SK-N-SH treated with all-trans-retinoic acid at 6 μM for 48 hours (cell line): ENCODE measurements at regions not wholly inside any gene's neighbourhood (a gene's known extent, or its start where the extent isn't known, plus 50 kb on each side); places are given as distances from the start of the nearest gene placed in this dataset.

Source experiments
- ATAC-seq: fragments of 200-7000 bp; cut with Tn5 transposase; 3 replicates; pipeline ENCODE4 v1.9.1; 2020; ENCODE audit warnings: mild to moderate bottlenecking, moderate library complexity
- ARNTL ChIP-seq: fragments of 450-650 bp; formaldehyde crosslinking; IDR thresholded peaks from 2 replicates; pipeline ENCODE4 v1.5.0; 2020; ENCODE audit warnings: low read depth, mild to moderate bottlenecking, moderate library complexity, borderline replicate concordance
- BACH2 ChIP-seq: fragments of 250-450 bp; sonication (Bioruptor Pico); IDR thresholded peaks from 2 replicates; pipeline ENCODE4 v1.9.0; 2021; ENCODE audit warnings: mild to moderate bottlenecking, borderline replicate concordance
- CREB5 ChIP-seq: fragments of 250-450 bp; sonication (Bioruptor Pico); IDR thresholded peaks from 2 replicates; pipeline ENCODE4 v1.5.1; 2020; ENCODE audit warnings: low read depth, mild to moderate bottlenecking, moderate library complexity
- CSDC2 ChIP-seq: fragments of 250-450 bp; sonication (Bioruptor Pico); IDR thresholded peaks from 2 replicates; pipeline ENCODE4 v1.5.0; 2020; ENCODE audit warnings: mild to moderate bottlenecking, moderate library complexity
- CSRNP3 ChIP-seq: fragments of 250-450 bp; sonication (Bioruptor Pico); IDR thresholded peaks from 2 replicates; pipeline ENCODE4 v1.5.1; 2021; ENCODE audit warnings: mild to moderate bottlenecking, moderate library complexity
- GLIS3 ChIP-seq: fragments of 250-450 bp; sonication (Bioruptor Pico); IDR thresholded peaks from 2 replicates; pipeline ENCODE4 v1.5.0; 2020; ENCODE audit warnings: mild to moderate bottlenecking, moderate library complexity
- ISL1 ChIP-seq: fragments of 250-450 bp; sonication (Bioruptor Pico); IDR thresholded peaks from 2 replicates; pipeline ENCODE4 v2.1.2; 2022; ENCODE audit warnings: mild to moderate bottlenecking, moderate library complexity
- OSR1 ChIP-seq: fragments of 250-450 bp; sonication (Bioruptor Pico); IDR thresholded peaks from 2 replicates; pipeline ENCODE4 v1.8.0; 2022; ENCODE audit warnings: moderate library complexity, mild to moderate bottlenecking, inconsistent platforms
- PPARA ChIP-seq: fragments of 250-450 bp; sonication (Bioruptor Pico); IDR thresholded peaks from 2 replicates; pipeline ENCODE4 v1.5.0; 2020; ENCODE audit warnings: mild to moderate bottlenecking, borderline replicate concordance
- RARB ChIP-seq: fragments of 250-450 bp; sonication (Bioruptor Pico); IDR thresholded peaks from 2 replicates; pipeline ENCODE4 v1.8.0; 2021; ENCODE audit warnings: mild to moderate bottlenecking, moderate library complexity
- SNAI2 ChIP-seq: fragments of 250-450 bp; sonication (Bioruptor Pico); IDR thresholded peaks from 2 replicates; pipeline ENCODE4 v1.5.0; 2020; ENCODE audit warnings: mild to moderate bottlenecking, moderate library complexity
- TCF4 ChIP-seq: fragments of 250-450 bp; sonication (Bioruptor Pico); IDR thresholded peaks from 2 replicates; pipeline ENCODE4 v1.8.0; 2021; ENCODE audit warnings: mild to moderate bottlenecking, moderate library complexity, borderline replicate concordance
- TOX ChIP-seq: fragments of 250-450 bp; sonication (Bioruptor Pico); IDR thresholded peaks from 2 replicates; pipeline ENCODE4 v1.8.0; 2021; ENCODE audit warnings: mild to moderate bottlenecking, moderate library complexity, borderline replicate concordance
- ZC3H10 ChIP-seq: fragments of 250-450 bp; sonication (Bioruptor Pico); IDR thresholded peaks from 2 replicates; pipeline ENCODE4 v1.5.1; 2021; ENCODE audit warnings: mild to moderate bottlenecking, moderate library complexity
- ZFP3 ChIP-seq: fragments of 250-450 bp; sonication (Bioruptor Pico); IDR thresholded peaks from 2 replicates; pipeline ENCODE4 v1.5.0; 2020; ENCODE audit warnings: mild to moderate bottlenecking, moderate library complexity
- ZFP30 ChIP-seq: fragments of 450-650 bp; formaldehyde crosslinking; IDR thresholded peaks from 2 replicates; pipeline ENCODE4 v1.5.0; 2022; ENCODE audit warnings: mild to moderate bottlenecking, moderate library complexity
- ZNF565 ChIP-seq: fragments of 450-650 bp; formaldehyde crosslinking; conservative IDR thresholded peaks from 2 replicates; pipeline ENCODE4 v1.5.0; 2020; ENCODE audit warnings: low read depth, mild to moderate bottlenecking, moderate library complexity
- ZNF70 ChIP-seq: fragments of 450-650 bp; formaldehyde crosslinking; IDR thresholded peaks from 2 replicates; pipeline ENCODE4 v1.5.0; 2020; ENCODE audit warnings: mild to moderate bottlenecking, moderate library complexity
- ZNF8 ChIP-seq: fragments of 450-650 bp; formaldehyde crosslinking; IDR thresholded peaks from 2 replicates; pipeline ENCODE4 v1.5.0; 2020; ENCODE audit warnings: mild to moderate bottlenecking, moderate library complexity
- TF ChIP-seq, protein P1 (sequence below): fragments of 250-450 bp; sonication (Bioruptor Pico); IDR thresholded peaks from 2 replicates; pipeline ENCODE4 v1.8.0; 2021; ENCODE audit warnings: low read depth, mild to moderate bottlenecking, moderate library complexity, borderline replicate concordance
- TF ChIP-seq, protein P2 (sequence below): fragments of 250-450 bp; sonication (Bioruptor Pico); IDR thresholded peaks from 2 replicates; pipeline ENCODE4 v1.8.0; 2020; ENCODE audit warnings: mild to moderate bottlenecking, moderate library complexity, borderline replicate concordance

DNA sequence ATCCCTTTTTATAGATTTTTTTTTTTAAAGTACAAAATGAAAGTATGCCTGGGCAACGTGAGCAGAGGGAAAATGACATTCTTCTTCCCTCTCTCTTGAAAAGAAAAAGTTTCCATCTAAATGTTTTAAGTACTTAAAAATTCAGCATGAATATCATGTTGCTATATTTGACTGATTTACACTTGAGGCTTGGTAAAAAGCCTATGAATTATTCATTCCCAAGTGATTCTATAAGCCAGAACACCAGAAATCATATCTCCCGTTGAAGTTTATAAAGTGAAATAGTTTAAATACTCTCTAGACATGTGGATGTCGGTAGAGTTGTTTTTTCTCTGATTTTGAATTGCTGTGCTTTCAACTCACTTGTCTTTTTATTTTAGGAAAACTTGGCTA, 276.2 kb upstream of the RARB start:
- ATAC-seq: no peak
- TF ChIP-seq RARB (CRISPR knock-in tag) (no peak), ZFP30 (CRISPR knock-in tag) (no peak), ZNF70 (CRISPR knock-in tag) (no peak), PPARA (CRISPR knock-in tag) (no peak), ZC3H10 (no peak), ARNTL (no peak), ZNF8 (CRISPR knock-in tag) (no peak), GLIS3 (no peak), CSRNP3 (no peak), ZNF565 (CRISPR knock-in tag) (no peak), TOX (CRISPR knock-in tag) (no peak), SNAI2 (CRISPR knock-in tag) (no peak), BACH2 (CRISPR knock-in tag) (no peak), OSR1 (no peak), TCF4 (no peak), CSDC2 (CRISPR knock-in tag) (no peak), CREB5 (CRISPR knock-in tag) (no peak)
- TF ChIP-seq, protein P1, sequence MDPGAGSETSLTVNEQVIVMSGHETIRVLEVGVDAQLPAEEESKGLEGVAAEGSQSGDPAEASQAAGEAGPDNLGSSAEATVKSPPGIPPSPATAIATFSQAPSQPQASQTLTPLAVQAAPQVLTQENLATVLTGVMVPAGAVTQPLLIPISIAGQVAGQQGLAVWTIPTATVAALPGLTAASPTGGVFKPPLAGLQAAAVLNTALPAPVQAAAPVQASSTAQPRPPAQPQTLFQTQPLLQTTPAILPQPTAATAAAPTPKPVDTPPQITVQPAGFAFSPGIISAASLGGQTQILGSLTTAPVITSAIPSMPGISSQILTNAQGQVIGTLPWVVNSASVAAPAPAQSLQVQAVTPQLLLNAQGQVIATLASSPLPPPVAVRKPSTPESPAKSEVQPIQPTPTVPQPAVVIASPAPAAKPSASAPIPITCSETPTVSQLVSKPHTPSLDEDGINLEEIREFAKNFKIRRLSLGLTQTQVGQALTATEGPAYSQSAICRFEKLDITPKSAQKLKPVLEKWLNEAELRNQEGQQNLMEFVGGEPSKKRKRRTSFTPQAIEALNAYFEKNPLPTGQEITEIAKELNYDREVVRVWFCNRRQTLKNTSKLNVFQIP (CRISPR knock-in tag): no peak
- TF ChIP-seq, protein P2, sequence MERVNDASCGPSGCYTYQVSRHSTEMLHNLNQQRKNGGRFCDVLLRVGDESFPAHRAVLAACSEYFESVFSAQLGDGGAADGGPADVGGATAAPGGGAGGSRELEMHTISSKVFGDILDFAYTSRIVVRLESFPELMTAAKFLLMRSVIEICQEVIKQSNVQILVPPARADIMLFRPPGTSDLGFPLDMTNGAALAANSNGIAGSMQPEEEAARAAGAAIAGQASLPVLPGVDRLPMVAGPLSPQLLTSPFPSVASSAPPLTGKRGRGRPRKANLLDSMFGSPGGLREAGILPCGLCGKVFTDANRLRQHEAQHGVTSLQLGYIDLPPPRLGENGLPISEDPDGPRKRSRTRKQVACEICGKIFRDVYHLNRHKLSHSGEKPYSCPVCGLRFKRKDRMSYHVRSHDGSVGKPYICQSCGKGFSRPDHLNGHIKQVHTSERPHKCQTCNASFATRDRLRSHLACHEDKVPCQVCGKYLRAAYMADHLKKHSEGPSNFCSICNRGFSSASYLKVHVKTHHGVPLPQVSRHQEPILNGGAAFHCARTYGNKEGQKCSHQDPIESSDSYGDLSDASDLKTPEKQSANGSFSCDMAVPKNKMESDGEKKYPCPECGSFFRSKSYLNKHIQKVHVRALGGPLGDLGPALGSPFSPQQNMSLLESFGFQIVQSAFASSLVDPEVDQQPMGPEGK (CRISPR knock-in tag): no peak

GRCh38 chr3:25153136-25153535, 274.9 kb upstream of the RARB start:
- ATAC-seq: no peak
- TF ChIP-seq GLIS3 (no peak), ZNF565 (CRISPR knock-in tag) (no peak), CSDC2 (CRISPR knock-in tag) (no peak), TCF4 (0 out of 2 replicates have a peak, but pooled peaks have one; percentile 19)

DNA sequence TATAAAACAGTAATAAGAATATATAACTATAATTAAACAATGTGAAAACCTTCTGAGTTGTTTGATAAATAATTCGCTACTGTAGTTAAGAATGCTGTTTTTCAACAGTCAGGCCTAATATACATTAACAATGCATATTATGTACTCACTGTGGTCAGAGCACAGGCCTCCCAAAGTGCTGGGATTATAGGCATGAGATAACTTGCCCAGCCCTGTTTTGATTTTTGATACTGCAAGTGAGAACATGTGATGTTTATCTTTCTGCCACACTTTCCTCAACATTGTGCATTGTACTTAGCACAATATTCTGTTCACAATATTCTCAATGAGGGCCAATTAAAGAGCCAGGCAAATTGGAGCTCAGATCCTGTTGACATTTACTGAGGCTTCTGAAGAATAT, 274.5 kb upstream of the RARB start:
- no peak for TF ChIP-seq ARNTL
- no peak for TF ChIP-seq GLIS3
- no peak for TF ChIP-seq ZNF70 (CRISPR knock-in tag)
- TF ChIP-seq ZFP3 (CRISPR knock-in tag): no peak
- TF ChIP-seq TOX (CRISPR knock-in tag): no peak
- no peak for TF ChIP-seq SNAI2 (CRISPR knock-in tag)
- TF ChIP-seq OSR1: no peak
- TF ChIP-seq TCF4: no peak
- TF ChIP-seq ISL1 (CRISPR knock-in tag): no peak
- TF ChIP-seq ZNF565 (CRISPR knock-in tag): no peak
- TF ChIP-seq PPARA (CRISPR knock-in tag): no peak
- no peak for ATAC-seq

DNA sequence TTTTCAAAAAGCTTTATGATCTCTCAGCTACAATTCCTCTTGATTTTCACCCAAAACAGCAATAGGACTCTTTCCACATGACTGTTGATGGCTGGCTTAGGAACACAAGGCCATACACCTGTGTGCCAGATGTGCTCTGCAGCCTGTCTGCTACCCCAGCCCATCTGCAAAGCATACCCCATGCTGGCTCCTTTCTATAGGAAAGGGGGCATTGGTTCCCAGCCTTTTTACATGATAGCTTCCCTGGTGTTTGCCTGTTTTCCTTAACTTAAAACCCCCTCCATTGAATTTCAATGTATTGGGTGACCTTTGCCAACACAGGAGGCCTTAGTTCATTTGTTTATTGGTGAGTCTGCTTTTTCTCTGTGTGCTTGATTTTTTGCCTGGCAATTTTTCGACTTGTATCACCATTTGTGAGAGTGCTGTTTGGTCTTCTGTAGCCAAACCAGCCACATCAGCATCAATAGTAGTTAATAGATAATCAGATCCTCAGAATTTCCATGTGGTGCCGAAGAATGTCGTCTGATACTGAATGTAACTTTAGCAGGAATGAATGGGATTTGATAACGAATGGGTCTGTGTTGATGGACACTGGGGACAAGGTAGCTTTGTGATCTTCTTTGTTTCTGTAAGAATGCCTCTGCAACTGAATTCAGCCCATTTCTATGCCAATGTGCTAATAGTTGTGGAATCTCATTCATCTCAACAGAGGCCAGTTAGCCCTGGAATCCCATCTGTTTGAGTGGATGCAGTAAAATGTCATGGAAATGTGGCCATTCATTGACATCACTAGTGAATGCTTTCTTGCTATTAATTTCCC, 272.2 kb upstream of the RARB start:
- ATAC-seq: peak; percentile 68
- no peak for TF ChIP-seq TOX (CRISPR knock-in tag)
- no peak for TF ChIP-seq ARNTL
- TF ChIP-seq ZC3H10: no peak
- TF ChIP-seq, protein P2 (CRISPR knock-in tag): no peak
- no peak for TF ChIP-seq CSRNP3
- no peak for TF ChIP-seq ZNF565 (CRISPR knock-in tag)
- no peak for TF ChIP-seq ZFP3 (CRISPR knock-in tag)
- TF ChIP-seq OSR1: no peak
- TF ChIP-seq PPARA (CRISPR knock-in tag): no peak
- TF ChIP-seq CREB5 (CRISPR knock-in tag): peak; percentile 53; the same call in 1 of the 2 replicates
